ENCODE measurements at regions not wholly inside any gene's neighbourhood (a gene's known extent, or its start where the extent isn't known, plus 50 kb on each side); places are given as distances from the start of the nearest gene placed in this dataset.

DNA sequence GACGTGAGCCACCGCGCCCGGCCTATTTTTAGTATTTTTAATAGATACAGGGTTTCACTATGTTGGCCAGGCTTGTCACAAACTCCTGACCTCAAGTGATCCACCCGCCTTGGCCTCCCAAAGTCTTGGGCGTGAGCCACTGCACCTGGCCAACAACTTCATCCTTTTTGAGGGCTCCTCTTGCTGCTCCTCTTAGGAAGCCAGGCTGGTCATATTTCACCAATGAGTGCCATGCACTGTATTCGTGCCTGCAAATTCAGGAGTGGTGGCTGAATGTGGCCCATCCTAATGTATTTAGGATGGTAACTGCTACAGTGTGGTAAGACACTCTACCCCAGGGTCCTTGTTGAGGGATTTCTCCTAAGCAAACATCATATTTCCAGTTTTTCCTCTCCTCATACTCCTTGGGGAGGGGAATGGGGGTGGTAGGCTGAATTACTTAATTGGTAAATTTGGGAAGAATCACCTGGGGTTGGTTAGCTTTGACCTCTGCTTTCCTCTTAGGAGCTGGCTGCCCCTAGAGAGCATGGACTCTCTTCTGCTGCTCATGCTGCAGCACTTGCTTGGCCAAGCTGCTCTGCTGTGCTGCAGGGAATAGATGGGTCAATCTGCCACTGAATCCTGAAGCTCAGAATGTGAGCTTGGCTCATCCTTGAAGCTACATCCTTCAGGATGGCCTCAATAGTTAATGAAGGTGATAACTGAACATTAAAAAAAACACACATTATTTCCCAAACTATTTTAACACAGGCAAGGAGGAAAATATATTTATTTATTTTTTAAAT is 167.4 kb downstream of the HS3ST1 start:
- Mint-ChIP-seq H3K36me3 (ENCODE audit: insufficient read depth in 2 of 2) (no peaks in the 10 kb centered on the region), H3K4me3 (no peak overlapping the region), H3K4me1 (ENCODE audit: low read depth) (no peaks in the 10 kb centered on the region), H3K27ac (no peak overlapping the region), H3K9me3 (no peaks in the 10 kb centered on the region), H3K27me3 (ENCODE audit: low read depth) (peaks cover 7% of the 10 kb centered on the region)
- DNase-seq (no peak), ATAC-seq (replicated peaks in 1 of 2) (no peak)

DNA sequence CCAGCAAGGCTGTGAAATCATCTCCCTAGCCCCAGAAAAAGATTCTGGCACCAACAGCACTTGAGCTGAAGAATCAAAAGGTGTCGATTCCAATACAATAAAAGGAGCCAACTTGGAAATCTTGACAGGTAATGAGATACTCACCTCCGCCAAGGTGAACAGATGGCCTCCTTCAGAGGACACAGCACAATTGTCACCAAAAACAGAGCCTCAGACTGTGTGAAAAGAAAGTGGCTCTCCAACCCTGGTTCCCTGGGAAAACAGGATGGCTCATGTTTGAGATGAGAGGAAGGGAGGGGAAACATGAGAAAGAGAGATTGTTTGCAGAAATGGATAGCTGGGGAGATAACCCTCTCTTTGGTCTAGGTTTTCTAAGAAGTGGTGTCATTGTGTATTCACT is 168.9 kb downstream of the HS3ST1 start:
- ATAC-seq (replicated peaks in 1 of 2) (no peak), DNase-seq (no peak)
- no peaks in the 10 kb centered on the region for H3K36me3 Mint-ChIP-seq (ENCODE audit: insufficient read depth in 2 of 2)
- no peaks in the 10 kb centered on the region for H3K27me3 Mint-ChIP-seq (ENCODE audit: low read depth)
- H3K9me3 Mint-ChIP-seq, result no peaks in the 10 kb centered on the region
- no peak overlapping the region for H3K27ac Mint-ChIP-seq
- no peak overlapping the region for H3K4me3 Mint-ChIP-seq
- H3K4me1 Mint-ChIP-seq (ENCODE audit: low read depth), result no peaks in the 10 kb centered on the region

DNA sequence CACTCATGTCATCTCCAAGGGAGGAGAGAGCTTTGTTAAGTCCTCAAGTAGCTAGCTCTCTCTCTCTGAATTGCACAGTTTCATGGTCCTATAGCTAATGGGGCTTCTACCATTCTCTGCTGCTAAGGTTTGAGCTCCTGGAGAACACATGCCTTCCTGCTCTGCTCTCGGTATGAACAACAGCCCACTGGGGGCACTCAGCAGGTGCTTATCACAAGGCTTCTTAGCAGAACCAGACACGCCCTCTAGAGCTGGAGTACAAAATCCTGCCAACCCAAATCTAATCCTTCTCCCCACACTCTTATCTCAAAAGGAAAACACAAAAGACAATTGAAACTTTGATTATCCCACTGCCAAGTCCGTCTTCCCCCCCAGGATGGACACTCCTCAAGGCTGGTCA is 176.5 kb downstream of the HS3ST1 start:
- Mint-ChIP-seq H3K36me3 (ENCODE audit: insufficient read depth in 2 of 2) (no peaks in the 10 kb centered on the region), H3K4me1 (ENCODE audit: low read depth) (no peaks in the 10 kb centered on the region), H3K27me3 (ENCODE audit: low read depth) (no peaks in the 10 kb centered on the region), H3K27ac (no peak overlapping the region), H3K9me3 (peaks cover 0 to 3% of the 10 kb centered on the region in 2 donors), H3K4me3 (no peak overlapping the region)
- ATAC-seq (replicated peaks in 1 of 2) (no peak), DNase-seq (no peak)

DNA sequence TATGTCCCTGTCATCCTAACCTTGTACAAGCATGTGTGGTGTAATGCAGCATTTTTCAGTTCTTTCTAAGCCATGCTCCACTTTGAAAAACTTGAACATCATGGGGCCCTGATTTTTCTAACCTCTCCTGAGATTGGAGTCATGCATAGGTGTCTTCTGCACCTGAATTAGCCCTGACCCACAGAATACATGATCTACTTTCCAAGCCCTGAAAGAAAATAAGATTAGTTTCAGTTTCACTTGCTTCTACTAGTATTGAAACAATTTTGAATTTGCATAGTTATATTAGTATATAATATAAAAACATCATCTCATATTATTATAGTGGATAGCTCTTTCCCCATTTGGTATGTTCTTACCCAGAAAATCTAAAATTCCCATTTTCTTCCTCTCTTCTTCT is 178.2 kb downstream of the HS3ST1 start:
- no peak overlapping the region for H3K4me3 Mint-ChIP-seq

DNA sequence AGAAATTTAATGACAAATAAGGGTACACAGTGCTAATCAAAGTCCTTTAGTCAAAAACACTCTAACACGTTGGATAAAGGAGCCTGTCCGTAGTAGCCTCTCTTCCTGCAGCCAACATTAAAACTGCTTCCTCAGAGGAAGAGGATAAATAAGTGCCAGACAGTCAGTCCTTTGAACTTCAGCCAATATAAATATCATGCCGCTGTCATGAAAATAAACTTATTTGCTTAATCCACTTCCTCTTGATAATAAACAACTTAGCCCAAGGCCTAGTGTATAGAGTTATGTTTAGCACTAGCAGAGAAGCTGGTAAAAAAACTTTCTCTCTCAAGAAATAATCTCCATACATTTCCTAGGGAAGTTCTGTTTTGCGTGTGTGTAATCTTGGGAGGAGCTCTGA is 196.7 kb downstream of the HS3ST1 start:
- Mint-ChIP-seq H3K4me3 (no peak overlapping the region), H3K4me1 (ENCODE audit: low read depth) (no peaks in the 10 kb centered on the region), H3K27me3 (ENCODE audit: low read depth) (no peaks in the 10 kb centered on the region), H3K27ac (no peak overlapping the region), H3K9me3 (no peaks in the 10 kb centered on the region), H3K36me3 (ENCODE audit: insufficient read depth in 2 of 2) (no peaks in the 10 kb centered on the region)
- DNase-seq (no peak), ATAC-seq (replicated peaks in 1 of 2) (no peak)

More for the DNA sequence above, 178.2 kb downstream of the HS3ST1 start:
- ATAC-seq (replicated peaks in 1 of 2), result no peak
- DNase-seq, result no peak
- peaks cover 0 to 3% of the 10 kb centered on the region in 2 donors for H3K9me3 Mint-ChIP-seq
- H3K36me3 Mint-ChIP-seq (ENCODE audit: insufficient read depth in 2 of 2), result peaks cover 0 to 1% of the 10 kb centered on the region in 2 donors
- no peak overlapping the region for H3K27ac Mint-ChIP-seq
- H3K27me3 Mint-ChIP-seq (ENCODE audit: low read depth), result no peaks in the 10 kb centered on the region
- H3K4me1 Mint-ChIP-seq (ENCODE audit: low read depth), result no peaks in the 10 kb centered on the region

DNA sequence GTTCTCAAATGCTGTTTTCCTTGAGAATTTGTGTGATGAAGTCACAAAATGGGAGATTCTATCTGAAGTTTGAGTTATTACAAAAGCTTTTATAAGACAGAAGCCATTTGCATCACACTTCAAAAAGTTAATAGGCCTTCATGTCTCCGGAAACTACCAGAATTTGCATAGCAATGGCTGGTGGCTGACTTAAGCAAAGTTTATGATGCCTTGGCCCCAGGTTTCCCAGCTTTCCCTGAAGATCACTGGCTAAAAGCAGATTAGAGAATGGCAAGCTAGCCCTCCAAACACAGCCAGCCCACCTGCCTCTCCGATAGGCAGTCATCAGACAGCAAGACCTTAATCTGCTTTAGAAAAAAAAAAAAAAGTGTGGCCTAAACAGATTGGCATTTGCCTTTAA is 197.8 kb downstream of the HS3ST1 start:
- H3K4me3 Mint-ChIP-seq, result no peak overlapping the region
- H3K36me3 Mint-ChIP-seq (ENCODE audit: insufficient read depth in 2 of 2), result no peaks in the 10 kb centered on the region
- no peaks in the 10 kb centered on the region for H3K4me1 Mint-ChIP-seq (ENCODE audit: low read depth)

DNA sequence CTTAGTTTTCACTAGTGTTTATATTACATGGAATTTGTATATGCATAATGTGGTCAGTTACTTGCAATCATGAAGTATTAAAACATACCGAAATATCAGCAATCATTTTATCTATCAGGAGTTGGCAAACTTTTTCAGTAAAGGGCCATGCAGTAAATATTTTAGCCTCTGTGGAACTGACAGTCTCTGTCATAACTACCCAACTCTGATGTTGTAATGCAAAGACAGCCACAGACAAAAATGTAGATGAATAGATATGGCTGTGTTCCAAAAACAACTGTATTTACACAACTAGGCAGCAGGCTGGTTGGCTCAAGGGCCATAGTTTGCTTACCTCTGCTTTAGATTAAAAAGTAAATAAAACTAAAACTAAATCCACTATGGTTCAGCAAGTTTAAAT is 200.2 kb downstream of the HS3ST1 start:
- Mint-ChIP-seq H3K9me3 (no peaks in the 10 kb centered on the region), H3K27ac (no peak overlapping the region), H3K27me3 (ENCODE audit: low read depth) (no peaks in the 10 kb centered on the region), H3K4me3 (no peak overlapping the region), H3K36me3 (ENCODE audit: insufficient read depth in 2 of 2) (no peaks in the 10 kb centered on the region), H3K4me1 (ENCODE audit: low read depth) (no peaks in the 10 kb centered on the region)
- ATAC-seq (replicated peaks in 1 of 2), result no peak
- no peak for DNase-seq

More for the DNA sequence above, 197.8 kb downstream of the HS3ST1 start:
- Mint-ChIP-seq H3K27me3 (ENCODE audit: low read depth) (no peaks in the 10 kb centered on the region), H3K9me3 (no peaks in the 10 kb centered on the region), H3K27ac (no peak overlapping the region)
- ATAC-seq (replicated peaks in 1 of 2) (no peak), DNase-seq (no peak)

DNA sequence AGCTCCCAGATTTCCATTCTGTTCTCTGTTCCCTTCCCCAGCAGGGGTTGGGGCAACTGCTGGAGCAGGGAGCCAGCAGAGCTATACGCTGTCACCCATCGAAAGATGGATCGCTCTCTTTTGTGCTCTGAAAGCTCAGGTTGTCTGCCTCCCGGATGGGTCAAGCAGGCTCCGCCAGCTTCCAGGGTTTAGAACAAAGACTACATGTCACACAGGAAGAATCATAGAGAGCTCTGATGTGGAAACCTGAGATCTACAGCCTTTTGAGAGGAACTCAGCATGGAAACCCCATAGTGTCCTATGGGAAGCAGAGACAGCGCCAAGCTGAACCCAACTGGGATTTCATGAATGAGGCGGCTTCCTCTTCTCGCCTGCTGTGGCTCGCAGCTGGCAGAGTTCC is 205.4 kb downstream of the HS3ST1 start:
- ATAC-seq (replicated peaks in 1 of 2) (no peak), DNase-seq (no peak)
- no peaks in the 10 kb centered on the region for H3K27me3 Mint-ChIP-seq (ENCODE audit: low read depth)
- H3K4me3 Mint-ChIP-seq, result no peak overlapping the region
- H3K36me3 Mint-ChIP-seq (ENCODE audit: insufficient read depth in 2 of 2), result no peaks in the 10 kb centered on the region
- no peak overlapping the region for H3K27ac Mint-ChIP-seq
- H3K9me3 Mint-ChIP-seq, result no peaks in the 10 kb centered on the region
- no peaks in the 10 kb centered on the region for H3K4me1 Mint-ChIP-seq (ENCODE audit: low read depth)

DNA sequence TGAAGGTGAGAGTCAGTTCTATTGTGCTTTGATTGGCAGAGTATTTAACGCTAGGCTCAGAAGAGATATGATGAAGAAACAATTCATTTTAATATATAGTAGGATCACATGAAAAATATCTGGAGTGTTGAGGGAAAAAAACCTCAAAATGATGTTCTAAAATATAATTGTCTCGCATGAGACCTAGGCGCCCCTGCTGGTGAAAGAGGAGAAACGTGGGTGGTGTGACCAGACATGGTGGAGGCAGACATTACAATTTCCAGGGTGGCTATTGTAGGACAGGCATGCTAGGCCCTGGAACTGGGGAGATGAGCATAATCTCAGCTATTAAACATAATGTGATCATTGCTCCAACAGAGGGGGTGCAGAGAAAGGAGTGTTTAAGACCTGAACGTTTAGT is 210.0 kb downstream of the HS3ST1 start:
- Mint-ChIP-seq H3K27me3 (ENCODE audit: low read depth) (no peaks in the 10 kb centered on the region), H3K4me3 (no peak overlapping the region), H3K27ac (no peak overlapping the region), H3K9me3 (no peaks in the 10 kb centered on the region), H3K36me3 (ENCODE audit: insufficient read depth in 2 of 2) (no peaks in the 10 kb centered on the region), H3K4me1 (ENCODE audit: low read depth) (no peaks in the 10 kb centered on the region)
- DNase-seq, result no peak
- no peak for ATAC-seq (replicated peaks in 1 of 2)

DNA sequence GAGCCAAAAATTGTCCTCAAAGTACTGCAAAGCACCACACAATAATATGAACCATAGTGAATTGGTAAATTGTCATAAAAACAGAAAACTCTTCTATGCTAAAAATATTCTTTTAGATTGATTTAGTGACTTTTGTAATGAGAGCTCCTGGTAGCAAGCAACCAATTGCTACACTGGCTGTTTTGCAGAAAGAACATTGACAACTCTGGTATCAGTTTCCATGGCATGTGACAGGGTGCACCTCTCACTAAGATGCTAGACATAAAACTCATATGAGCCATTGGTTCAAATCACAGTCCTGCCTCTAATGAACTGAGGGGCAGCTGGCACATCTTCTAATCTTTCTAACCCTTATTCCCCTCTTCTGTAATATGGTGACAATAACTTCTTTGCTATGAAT is 212.2 kb downstream of the HS3ST1 start:
- Mint-ChIP-seq H3K27me3 (ENCODE audit: low read depth) (no peaks in the 10 kb centered on the region), H3K4me3 (no peak overlapping the region), H3K4me1 (ENCODE audit: low read depth) (no peaks in the 10 kb centered on the region), H3K36me3 (ENCODE audit: insufficient read depth in 2 of 2) (no peaks in the 10 kb centered on the region), H3K9me3 (no peaks in the 10 kb centered on the region), H3K27ac (no peak overlapping the region)
- no peak for DNase-seq
- ATAC-seq (replicated peaks in 1 of 2), result no peak

DNA sequence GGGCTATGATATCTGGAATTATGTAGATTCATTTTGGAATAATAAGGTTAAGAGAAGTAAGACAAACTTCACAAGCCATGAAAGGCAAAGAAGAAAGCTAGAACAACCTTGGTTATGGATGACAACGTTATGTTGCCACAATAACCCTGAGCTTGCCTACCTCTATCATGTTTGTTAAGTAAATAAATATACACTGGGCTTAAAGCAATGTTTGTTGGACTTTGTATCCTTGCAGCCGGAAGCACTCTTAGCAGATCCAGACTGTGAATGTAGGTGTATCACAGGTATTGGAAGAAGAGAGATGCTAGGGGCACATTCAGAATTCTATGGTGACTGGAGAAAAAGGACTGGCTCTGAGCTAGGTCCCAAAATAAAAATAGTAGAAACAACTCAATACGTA is 214.4 kb downstream of the HS3ST1 start:
- H3K4me1 Mint-ChIP-seq (ENCODE audit: low read depth), result no peaks in the 10 kb centered on the region
- no peak for DNase-seq
- no peak overlapping the region for H3K27ac Mint-ChIP-seq
- no peaks in the 10 kb centered on the region for H3K9me3 Mint-ChIP-seq
- H3K4me3 Mint-ChIP-seq, result no peak overlapping the region
- no peaks in the 10 kb centered on the region for H3K27me3 Mint-ChIP-seq (ENCODE audit: low read depth)
- H3K36me3 Mint-ChIP-seq (ENCODE audit: insufficient read depth in 2 of 2), result no peaks in the 10 kb centered on the region
- no peak for ATAC-seq (replicated peaks in 1 of 2)

DNA sequence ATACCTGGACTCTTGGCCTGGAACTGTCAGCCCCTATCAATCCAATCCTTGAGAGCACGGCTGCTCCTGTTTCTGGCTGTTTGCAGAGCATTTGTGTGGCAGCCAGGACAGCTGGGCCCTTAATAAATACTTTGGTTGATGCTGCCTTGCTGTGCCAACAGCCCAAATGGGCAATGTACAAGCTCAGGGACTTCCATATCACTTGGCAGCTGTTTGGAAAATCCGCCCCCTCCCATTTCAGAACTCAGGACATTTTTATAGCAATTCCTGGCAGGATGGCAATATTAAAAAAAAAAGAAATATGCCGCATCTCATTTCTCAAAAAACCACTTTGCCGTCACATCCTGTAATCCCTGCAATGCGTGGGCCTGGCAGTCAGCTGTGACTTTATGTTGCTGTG is 218.9 kb downstream of the HS3ST1 start:
- H3K4me1 Mint-ChIP-seq (ENCODE audit: low read depth), result no peaks in the 10 kb centered on the region
- no peak for ATAC-seq (replicated peaks in 1 of 2)
- peaks cover 0 to 8% of the 10 kb centered on the region in 2 donors for H3K36me3 Mint-ChIP-seq (ENCODE audit: insufficient read depth in 2 of 2)
- DNase-seq, result no peak
- no peak overlapping the region for H3K27ac Mint-ChIP-seq
- H3K9me3 Mint-ChIP-seq, result peaks cover 3 to 9% of the 10 kb centered on the region in 2 donors
- no peak overlapping the region for H3K4me3 Mint-ChIP-seq
- H3K27me3 Mint-ChIP-seq (ENCODE audit: low read depth), result no peaks in the 10 kb centered on the region

DNA sequence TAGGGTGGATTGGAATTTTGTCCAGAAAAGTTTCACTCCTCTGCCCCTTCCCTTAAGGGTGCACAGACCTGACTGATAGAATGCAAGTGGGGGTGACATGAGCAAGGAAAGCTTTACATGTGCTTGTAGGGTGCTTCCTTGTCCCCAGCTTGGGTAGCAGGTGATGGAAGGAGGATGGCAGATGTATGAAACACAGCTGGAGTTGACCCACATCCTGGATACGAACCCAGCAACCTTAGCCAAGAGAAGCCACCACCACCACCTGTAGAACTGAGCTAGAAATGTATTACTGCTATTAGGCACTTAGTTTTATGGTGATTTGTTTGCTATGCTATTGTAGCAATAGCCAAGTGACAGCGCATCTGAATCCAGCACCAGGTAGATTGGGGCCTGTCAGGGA is 227.4 kb downstream of the HS3ST1 start:
- no peak for ATAC-seq (replicated peaks in 1 of 2)
- no peak for DNase-seq
- Mint-ChIP-seq H3K4me3 (no peak overlapping the region), H3K9me3 (no peaks in the 10 kb centered on the region), H3K36me3 (ENCODE audit: insufficient read depth in 2 of 2) (no peaks in the 10 kb centered on the region), H3K27me3 (ENCODE audit: low read depth) (no peaks in the 10 kb centered on the region), H3K27ac (no peak overlapping the region), H3K4me1 (ENCODE audit: low read depth) (no peaks in the 10 kb centered on the region)
